Inflammatory macrophage (primary cell): ENCODE measurements at regions not wholly inside any gene's neighbourhood (a gene's known extent, or its start where the extent isn't known, plus 50 kb on each side); places are given as distances from the start of the nearest gene placed in this dataset.
A peak's percentile ranks its signal among the peaks of the same experiment; 100 is the strongest.
"Not testable (repeated sequence)": the region's sequence is repeated elsewhere in the genome, so short reads cannot be mapped to it uniquely, and the experiment has no call there.

ENCODE experiments used
- DNase-seq, 2 donors: peaks; one replicate each; pipeline ENCODE4 v3.0.0-alpha.2; 2020 to 2022

DNA sequence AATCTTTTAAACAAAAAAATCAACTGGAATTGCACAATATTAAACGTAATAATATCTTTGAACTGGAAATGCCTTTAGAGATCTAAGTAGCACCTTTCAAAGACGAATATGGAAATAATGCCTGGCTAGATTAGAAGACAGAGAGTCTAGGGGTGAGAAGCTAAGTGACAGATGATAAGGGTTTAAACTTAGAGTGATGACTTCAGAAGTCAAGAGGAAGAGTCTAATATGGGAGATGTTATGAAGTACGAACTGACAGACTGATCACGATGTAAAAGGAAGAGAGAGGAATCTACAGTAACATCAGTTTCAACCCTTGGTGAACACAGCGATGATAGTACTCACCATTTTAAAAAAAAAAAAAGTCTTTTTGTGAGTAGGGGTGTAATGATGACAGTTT lies 57.9 kb downstream of the HINT1 start:
- DNase-seq, result no peak

DNA sequence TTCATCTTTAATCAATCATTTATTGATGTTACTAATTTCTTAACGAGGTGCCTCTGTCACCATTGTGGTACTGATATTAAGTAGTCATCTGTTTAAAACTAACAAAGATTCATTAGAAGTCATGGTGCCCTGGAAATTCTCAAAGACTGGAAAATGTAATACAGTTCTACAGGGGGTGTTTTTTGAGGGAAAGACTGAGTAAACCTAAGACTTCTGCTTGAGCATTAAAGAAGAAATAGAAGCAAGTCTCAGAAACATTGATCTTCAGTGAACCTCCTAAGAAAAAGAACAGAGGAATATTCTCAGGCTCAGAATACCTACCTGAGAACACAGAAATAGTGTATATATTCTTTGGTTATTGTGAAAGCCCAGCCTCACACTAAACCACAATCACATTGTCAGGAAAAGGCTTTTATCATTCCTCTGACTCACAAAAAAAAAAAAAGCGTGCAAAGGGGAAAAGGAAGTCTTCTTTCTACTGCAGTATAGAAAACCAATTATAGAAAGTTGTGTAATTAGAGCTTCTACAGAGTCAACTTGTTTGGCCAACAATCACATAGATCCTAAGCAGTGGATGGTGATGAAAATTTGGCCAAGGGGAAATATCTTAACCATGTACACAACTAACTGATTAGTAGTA lies 60.8 kb downstream of the HINT1 start:
- peak; percentile 59 to 81 for DNase-seq

DNA sequence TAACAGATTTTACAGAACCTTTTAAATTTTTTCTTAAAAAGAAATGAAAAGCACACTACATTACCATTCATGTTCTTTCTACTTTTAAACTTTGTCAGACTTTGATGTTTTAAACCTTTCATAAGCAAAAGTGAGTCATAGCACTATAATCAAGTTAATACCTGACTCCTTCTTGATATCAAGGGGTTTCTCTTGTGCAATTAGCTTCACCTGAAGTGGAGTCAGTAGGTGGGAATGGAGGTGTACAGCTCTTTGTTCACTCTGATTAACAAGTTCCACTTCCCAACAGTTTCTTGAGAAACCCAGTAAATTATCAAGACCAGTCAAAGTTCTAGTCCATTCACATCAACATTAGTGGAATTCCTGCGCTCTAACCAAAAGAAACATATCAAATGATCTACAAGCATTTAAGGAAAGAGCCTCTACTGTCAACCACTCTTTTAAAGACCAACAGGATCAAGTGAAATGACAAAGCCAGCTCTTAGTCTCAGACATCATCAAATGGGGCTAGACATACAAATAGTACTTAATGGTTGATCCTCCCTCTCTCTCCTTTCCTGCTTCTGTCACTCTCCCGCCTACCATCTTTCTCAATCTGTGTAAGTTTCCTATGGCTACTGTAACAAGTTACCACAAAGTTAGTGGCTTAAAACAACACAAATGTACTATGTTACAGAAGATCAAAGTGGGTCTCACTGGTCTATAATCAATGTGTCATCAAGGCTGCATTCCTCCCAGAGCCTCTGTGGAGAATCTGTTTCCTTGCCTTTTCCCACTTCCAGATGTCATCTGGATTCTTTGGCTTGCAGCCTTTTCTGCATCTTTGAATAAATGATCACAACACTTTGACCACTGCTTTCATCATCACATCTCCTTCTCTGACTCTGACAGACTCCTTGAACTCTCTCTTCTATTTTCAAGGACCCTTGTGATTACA lies 68.0 kb downstream of the HINT1 start:
- DNase-seq, result no peak

DNA sequence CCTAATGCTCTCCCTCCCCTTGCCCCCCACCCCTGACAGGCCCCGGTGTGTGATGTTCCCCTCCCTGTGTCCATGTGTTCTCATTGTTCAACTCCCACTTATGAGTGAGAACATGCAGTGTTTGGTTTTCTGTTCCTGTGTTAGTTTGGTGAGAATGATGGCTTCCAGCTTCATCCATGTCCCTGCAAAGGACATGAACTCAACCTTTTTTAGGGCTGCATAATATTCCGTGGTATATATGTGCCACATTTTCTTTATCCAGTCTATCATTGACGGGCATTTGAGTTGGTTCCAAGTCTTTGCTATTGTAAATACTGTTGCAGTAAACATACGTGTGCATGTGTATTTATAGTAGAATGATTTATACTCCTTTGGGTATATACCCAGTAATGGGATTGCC lies 69.5 kb downstream of the HINT1 start:
- not testable (repeated sequence) for DNase-seq

DNA sequence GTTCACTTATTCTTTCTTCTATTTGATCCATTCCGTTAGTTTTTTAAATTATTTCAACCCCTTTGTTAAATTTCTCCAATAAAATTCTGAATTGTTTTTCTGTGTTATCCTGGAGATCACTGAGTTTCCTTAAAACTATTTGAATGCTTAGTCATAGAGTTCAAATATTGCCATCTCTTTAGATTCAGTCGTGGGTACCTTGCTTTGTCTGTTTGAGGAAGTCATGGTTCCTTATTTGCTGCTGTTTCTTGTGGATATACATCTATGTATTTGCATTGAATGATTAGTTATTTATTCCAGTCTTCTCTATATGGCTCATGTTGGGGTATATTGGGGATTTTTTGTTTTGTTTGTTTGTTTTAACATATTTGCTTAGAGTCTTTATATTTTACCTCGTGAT lies 80.6 kb downstream of the HINT1 start:
- peak; percentile 46 to 52 for DNase-seq

DNA sequence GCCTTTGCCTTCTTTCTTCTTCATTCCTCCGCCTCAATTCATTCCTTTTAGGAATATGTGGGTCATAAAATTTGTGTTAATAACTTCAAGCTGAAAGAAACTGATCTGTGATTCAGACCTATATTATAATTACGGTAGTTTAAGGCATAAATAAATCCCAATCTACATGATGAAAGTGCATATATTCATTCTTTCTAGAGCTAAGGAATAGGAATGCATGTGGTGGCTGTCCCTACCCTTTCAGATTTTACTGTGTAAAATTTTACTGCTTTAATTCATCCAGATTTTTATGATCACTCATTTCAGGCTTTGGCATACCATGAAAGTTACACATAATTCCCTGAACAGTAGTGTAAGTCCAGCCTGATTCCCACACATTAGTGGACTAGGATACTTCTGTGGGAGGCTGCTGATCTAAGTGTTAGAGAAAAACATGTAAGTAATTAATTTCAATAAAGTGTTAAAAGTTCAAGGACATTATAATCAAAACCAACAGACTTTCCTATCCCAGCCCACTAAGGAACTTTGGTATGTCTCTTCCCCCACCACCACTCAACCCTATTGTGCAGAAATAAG lies 83.1 kb downstream of the HINT1 start:
- DNase-seq, result no peak

DNA sequence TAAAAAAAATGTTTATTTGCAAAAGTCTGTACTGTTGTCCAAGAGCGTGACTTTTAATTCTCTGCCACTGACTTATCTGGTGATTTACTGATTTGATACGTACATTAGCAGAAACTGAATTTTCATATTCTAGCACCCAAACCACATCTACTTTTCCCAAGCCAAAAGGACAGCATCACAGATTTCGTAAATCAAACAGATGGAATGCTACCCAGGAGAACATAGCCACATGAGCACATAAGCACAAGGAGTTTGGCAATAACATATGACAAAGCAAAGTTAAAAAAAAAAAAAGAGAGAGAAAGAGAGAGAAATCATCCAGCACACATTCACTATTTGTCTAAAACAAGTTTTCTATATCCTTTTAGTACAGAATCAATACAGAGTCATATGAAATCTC lies 83.7 kb downstream of the HINT1 start:
- no peak for DNase-seq

DNA sequence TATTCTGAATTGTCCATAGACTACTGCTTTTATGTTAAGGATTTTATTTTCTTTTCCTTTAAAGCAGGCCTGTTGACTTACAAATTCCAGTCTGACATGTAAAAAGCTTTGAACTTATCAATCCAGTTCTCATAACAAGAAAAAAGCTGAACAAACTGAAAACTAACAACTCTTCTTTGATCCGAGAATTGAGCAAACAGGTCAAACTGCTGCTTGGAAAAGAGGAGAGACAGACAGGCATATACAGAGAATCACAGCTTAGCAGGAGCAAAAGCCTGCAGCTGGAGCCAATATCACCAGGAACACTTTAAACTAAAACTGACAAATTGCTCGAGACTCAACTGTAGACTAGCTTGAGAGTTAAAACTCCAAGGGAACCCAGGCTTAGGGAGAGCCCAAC lies 85.8 kb downstream of the HINT1 start:
- no peak for DNase-seq

DNA sequence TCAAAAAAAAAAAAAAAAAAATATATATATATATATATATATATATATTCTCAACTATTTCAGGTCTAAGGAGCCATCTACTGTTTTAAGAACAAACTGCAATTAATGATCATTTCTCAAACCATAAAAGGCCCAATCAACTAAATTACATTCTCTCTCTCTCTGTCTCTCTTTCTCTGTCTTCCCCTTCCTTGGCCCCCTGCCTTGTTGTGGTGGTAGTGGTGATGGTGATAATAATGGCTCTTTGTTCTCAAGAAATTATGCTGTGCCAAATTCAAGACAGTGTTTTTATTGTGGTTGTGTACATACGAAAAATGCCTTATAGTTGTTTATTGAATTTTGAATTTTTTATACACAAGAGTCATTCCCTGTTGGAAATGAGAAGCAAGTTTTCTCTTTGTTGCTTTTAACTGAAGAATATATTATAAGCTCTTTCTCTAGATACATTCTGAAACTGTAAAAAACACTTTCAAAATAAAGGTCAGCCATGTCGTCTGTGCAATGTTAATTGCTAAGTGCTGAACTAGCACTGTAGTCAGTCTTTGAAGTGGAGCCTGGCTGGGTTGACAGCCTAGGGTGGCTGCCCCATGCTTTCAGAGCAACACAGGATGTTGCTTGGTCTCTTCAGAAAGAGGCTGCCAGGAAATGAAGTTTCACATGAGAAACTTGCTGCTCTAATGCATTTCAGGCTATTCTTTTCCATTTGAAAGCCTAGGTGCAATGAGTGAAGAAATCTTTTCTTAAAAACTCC lies 96.0 kb downstream of the HINT1 start:
- DNase-seq, result no peak

DNA sequence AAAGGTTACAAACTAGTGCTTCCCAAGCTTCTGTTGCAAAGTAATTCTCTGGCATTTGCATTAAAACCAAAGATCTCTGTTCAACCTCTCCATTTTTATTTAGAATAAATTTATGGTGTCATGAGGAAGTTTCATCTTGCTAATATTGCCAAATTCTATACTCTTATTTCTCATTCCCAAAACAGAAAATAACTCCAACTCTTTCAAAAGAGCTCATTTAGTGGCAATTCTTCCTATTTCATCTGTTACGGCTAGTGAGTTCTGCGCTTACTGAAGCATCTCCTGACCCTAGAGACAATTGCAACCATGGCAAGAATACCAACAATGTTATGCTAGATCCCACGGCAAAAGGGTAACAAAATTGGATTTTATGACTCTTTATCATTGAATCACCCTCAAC lies 97.0 kb downstream of the HINT1 start:
- peak; percentile 65 to 88 for DNase-seq

DNA sequence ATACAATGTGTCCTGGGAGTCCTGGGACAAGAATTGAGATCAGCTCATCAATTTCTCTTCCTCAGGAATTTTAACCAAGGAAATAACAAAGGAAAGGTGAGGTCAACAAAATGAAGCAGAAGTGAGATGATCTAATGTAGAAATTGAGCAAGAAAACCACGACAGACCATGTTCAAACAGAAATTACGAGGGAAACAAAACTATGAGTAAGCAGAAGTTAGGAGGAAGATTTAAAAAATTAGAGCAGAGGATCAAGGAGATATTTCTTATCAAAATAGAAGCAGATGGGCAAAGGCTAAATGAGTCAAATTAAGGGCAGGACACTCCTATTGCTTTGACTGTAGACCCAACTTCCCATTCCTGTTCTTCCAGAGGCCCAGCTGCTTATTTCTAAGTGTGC lies 97.4 kb downstream of the HINT1 start:
- DNase-seq, result peak; percentile 57 to 81

DNA sequence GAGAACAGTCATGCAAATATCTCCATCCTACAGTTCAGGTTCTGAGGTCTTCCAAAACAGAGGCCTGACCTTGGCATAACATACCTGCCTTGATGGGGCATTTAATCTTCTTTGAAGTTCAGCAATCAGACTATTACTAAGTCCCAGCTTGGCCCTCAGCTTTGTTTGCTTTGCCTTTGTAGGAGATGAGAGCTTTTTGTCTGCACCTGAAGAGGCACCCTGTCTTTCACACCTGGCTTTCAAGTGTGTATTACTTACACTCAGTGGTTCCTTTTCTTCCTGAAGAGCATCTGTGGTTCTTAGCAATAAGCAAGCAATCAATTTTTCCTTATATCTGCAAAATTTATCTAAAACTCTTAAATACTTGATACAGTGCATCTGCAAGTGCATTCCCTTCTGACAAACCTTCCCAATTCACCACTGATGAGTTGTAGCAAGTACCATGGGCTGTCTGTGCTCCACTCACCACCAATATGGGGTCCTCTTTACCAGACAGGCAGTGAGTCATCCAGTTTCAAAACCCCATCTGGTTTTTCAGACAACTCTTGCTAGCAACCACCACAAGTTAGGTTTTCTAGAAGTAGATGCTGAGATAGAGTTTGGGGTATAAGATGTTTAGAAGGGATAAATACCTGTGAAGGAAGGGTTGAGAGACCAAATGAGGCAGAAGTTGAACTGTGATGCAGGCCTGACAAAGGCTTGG lies 100.2 kb downstream of the HINT1 start:
- no peak for DNase-seq

DNA sequence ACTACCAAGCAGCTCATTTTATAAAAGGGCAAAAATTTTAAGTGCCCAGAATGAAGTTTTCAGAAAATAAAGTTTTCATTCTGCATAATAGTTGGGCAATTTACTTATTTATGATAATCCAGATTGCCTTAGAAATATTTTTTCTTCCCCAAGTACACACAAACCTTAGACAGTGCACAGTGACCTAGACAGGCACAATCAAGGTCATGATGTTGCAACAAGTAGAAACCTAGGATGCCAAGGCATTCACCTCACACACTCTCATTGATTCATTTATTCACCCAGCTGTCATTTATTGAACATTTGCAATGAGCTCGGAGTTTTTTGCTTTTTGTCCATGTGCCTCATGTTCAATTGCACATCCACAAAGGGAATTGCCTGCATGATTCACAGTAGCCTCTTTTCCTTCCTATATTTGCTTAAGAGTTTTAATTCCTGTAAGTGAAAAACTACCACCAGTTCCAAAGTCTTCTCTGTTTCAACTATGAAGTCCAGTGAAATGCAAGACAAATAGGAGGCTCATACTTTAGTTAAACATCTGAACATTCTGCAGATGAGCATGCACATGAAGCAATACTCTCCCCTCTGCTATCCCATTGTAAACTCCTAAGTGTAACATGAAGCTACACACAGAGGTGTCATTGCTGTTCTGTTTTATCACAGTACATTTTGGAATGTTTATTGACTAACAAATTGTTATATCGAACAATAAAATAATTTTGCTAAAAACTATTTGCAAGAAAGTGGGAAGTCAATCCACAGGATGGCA lies 122.9 kb downstream of the HINT1 start:
- no peak for DNase-seq

DNA sequence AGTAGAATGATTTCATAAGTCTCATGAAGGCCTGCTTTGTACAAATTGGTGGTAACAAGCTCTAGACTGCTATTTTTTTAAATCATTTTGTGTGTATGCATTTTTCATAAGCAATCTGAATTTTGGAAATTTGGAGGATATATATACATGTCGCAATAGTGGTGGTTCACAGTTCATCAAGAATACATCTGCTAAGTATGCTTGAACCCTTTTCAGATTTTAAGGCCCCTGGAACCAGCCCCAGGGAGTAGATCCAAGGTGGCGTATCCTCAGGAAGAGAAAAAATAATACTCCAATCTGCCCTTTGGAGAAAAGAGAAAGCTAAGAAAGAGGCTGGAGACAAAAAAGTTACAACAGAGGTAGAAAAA lies 141.6 kb downstream of the HINT1 start:
- no peak for DNase-seq

DNA sequence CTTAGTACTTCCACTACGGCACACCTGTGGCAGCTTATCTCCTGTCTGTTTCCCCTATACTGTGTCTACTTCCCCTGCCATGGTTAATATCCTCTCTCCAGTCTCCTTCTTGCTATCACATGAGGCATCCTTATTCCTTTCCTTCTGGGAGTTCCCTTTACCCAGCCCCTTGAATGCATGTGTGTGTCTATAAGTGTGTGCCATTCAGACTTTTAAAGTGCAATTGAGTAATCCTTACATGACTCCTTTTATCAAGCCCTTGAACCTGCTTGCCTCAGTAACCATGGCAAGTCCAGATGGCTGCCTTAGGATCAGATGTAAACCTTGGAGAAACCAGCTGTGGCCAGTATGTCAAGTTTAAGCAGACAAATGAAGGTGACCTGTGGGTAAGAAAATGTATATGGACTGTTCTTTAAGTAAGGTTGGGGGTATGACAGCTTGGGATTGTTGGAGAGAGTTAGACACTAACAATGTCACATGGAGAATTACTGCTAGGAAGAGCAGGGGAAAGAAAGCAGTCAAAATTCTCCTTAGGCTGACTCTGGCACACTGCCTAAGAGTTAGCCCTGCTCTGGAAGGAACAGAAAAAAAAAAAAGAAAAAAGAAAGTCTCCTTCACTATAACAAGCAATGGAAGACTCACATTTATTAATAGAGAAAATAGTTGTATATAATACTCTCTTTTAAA lies 142.1 kb downstream of the HINT1 start:
- no peak for DNase-seq

DNA sequence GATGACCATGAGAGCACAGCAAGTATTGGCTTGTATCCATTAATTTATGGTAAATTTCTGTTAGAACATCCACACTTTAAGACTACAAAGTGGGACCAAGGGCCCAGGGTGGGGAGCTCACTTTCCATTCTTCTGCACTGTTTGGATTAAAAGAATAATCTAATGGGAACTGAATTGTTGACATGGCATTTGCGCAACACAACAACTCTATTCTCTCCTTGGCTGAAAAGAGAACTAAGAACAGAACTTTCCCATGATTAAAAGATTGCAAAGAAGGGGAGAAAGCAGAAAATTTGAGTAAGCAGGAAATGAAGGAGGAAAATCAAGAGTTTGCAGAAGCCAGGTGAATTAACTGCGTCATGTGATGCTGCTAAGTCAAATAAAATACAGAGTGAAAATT lies 143.4 kb downstream of the HINT1 start:
- DNase-seq, result peak; percentile 5 to 28

DNA sequence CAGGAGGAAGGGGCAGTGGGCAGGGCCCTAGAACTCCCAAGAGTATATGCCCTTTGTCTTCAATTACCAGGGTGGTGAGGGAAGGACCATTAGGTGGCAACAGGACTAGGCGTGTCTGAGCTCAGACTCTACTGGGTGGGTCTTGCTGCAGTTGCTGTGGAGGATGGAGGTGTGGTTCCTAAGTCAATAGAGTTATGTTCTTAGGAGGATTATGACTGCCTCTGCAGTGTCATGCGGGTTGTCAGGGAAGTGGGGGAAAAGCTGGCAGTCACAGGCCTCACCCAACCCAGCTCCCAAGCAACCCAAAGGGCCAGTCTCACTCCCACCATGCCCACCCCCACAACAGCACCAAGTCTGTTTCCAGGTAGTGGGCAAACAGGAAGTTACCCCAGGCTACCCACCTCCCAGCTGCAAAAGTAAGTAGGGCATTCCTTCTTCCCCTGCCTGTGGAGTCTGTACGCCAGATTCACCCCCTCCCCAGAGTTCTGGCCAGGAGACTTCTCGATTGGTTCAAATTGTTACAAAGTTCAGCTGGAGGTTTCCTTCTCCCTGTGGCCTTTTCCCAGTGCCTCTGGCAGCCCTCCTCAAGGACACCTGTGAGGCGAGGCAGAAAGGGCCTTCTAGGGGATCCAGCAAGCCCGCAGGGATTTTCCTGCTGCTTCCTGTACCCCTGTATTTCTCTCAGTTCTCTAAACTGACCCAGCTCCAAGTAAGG lies 145.3 kb downstream of the HINT1 start:
- DNase-seq, result no peak

DNA sequence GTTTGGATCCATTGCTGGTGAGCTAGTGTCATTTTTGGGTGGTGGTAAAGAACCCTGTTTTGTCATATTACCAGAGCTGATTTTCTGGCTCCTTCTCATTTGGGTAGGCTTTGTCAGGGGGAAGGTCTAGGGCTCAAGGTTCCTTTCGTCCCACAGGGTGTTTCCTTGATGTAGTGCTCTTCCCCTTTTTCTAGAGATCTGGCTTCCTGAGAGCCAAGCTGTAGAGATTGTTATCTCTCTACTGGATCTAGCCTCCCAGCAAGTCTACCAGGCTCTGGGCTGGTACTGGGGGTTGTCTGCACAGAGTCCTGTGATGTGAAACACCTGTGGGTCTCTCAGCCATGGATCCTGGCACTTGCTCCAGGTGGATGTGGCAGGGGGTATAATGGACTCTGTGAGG lies 145.9 kb downstream of the HINT1 start:
- no peak for DNase-seq

DNA sequence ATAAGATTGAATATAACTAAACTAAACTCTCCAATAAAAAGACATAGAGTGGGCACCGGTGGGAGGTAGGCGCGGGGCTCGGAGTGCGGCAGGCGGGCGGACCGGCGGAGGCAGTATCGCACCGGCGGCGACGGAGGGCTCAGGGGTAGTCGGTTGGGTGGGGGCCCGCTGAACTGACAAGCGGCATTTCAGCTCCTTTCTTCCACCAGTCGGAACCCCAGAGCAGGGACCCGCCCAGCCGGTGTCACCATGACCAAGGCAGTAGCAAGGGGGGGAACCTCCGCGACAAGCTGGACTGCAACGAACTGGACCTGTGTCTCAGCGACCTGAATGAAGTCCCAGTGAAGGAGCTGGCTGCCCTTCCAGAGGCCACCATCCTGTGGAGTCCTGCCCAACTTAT lies 156.7 kb downstream of the HINT1 start:
- DNase-seq, result no peak

DNA sequence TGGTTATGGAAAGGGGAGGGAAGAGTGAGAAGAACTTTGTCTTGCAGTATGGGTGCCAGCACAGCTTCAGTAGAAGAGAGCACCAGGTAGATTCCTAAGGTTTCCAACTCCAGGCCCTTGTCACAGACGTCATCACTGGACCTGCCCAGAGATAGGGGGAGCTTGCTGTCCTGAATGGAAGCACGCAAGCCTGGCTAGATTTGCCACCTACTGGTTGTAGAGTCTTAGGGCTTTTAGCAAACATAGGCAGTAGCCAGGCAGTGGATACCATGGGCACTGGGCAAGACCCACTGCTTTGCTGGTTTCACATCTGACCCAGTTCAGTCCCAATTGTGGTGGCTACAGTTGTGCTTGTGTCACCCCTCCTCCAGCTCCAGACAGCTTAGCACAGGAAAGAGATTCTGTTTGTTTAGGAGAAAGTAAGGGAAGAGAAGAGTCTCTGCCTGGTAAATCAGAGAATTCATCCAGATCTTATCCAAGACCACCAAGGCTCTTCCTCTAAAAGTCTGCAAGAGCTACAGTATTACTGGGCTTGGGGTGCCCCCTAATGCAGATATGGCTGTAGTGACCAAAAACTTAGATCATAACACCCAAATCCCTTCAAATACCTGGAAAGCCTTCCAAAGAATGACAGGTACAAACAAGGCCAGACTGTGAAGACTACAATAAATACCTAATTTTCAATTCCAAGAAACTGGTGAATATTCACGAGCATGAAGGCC lies 158.9 kb downstream of the HINT1 start:
- DNase-seq, result no peak
